A673 (cell line): ENCODE measurements at regions not wholly inside any gene's neighbourhood (a gene's known extent, or its start where the extent isn't known, plus 50 kb on each side); places are given as distances from the start of the nearest gene placed in this dataset.

Experiments
- BruUV-seq: library from RNA; stranded (reverse); fragments of 400-500 nt; replicated peaks from 2 replicates; lab custom pipeline; 2021; lab: Mats Ljungman, UMichigan
- CTCF ChIA-PET: fragments of 300-600 bp; sonication (Branson Sonifier 250); formaldehyde crosslinking; loops from one replicate; lab custom pipeline; 2022; ENCODE audit warnings: antibody characterized with exemption; lab: Charles Lee
- POLR2A ChIA-PET: fragments of 300-600 bp; sonication (Branson Sonifier 250); formaldehyde crosslinking; loops from one replicate; lab custom pipeline; 2022; ENCODE audit warnings: antibody characterized with exemption; ENCODE audit not compliant: low non-redundant PET; lab: Charles Lee
- DNase-seq: peaks from one replicate; pipeline ENCODE4 v3.0.0-alpha.2; 2015; ENCODE audit warnings: low spot score
- H3K27ac ChIP-seq: fragments of 200-600 bp; sonication (generic); 2 replicates; pipeline ENCODE4 v1.5.1; 2016; ENCODE audit warnings: mixed run types, low read depth, mild to moderate bottlenecking, mixed read lengths, antibody characterized with exemption, low read length; ENCODE audit not compliant: poor library complexity, severe bottlenecking
- H3K27me3 ChIP-seq: fragments of 200-600 bp; sonication (generic); replicated peaks from 2 replicates; pipeline ENCODE4 v1.6.1; 2017; ENCODE audit warnings: mixed run types, low read depth, mild to moderate bottlenecking, mixed read lengths, antibody characterized with exemption, low read length; ENCODE audit not compliant: insufficient read depth, poor library complexity
- H3K36me3 ChIP-seq: fragments of 200-600 bp; sonication (generic); 2 replicates; pipeline ENCODE4 v1.6.1; 2016; ENCODE audit warnings: mixed run types, mild to moderate bottlenecking, mixed read lengths, antibody characterized with exemption, low read length; ENCODE audit not compliant: insufficient read depth, poor library complexity, severe bottlenecking
- H3K4me1 ChIP-seq: fragments of 200-600 bp; sonication (generic); 2 replicates; pipeline ENCODE4 v1.6.1; 2017; ENCODE audit warnings: mixed run types, mild to moderate bottlenecking, mixed read lengths, antibody characterized with exemption, low read length; ENCODE audit not compliant: insufficient read depth, poor library complexity, severe bottlenecking
- H3K4me3 ChIP-seq: fragments of 200-600 bp; sonication (generic); 2 replicates; pipeline ENCODE4 v1.5.1; 2016; ENCODE audit warnings: low read depth, mixed run types, mild to moderate bottlenecking, mixed read lengths, low read length; ENCODE audit not compliant: poor library complexity, severe bottlenecking
- H3K9me3 ChIP-seq: fragments of 200-600 bp; sonication (generic); 2 replicates; pipeline ENCODE4 v1.6.1; 2016; ENCODE audit warnings: mixed run types, low read depth, mild to moderate bottlenecking, mixed read lengths, antibody characterized with exemption, low read length; ENCODE audit not compliant: poor library complexity, severe bottlenecking
- EZH2 ChIP-seq: fragments of 200-600 bp; sonication (generic); IDR thresholded peaks from 2 replicates; pipeline ENCODE4 v1.6.1; 2017; ENCODE audit warnings: borderline replicate concordance, low read depth, mild to moderate bottlenecking, mixed read lengths, antibody characterized with exemption, low read length; ENCODE audit not compliant: poor library complexity, severe bottlenecking
- intact Hi-C: fragments of 100-400 bp; cut with micrococcal nuclease; formaldehyde crosslinking; loops from one replicate; pipeline ENCODE4 v1.10.0; 2022; ENCODE audit not compliant: unreplicated experiment
- TF ChIP-seq, protein P1 (sequence below): fragments of 300-800, 200-600 bp; sonication (generic); conservative IDR thresholded peaks from 2 replicates; pipeline ENCODE4 v1.5.1; 2017; ENCODE audit warnings: low read depth, mild to moderate bottlenecking, antibody characterized with exemption, low read length, moderate library complexity, mixed read lengths

DNA sequence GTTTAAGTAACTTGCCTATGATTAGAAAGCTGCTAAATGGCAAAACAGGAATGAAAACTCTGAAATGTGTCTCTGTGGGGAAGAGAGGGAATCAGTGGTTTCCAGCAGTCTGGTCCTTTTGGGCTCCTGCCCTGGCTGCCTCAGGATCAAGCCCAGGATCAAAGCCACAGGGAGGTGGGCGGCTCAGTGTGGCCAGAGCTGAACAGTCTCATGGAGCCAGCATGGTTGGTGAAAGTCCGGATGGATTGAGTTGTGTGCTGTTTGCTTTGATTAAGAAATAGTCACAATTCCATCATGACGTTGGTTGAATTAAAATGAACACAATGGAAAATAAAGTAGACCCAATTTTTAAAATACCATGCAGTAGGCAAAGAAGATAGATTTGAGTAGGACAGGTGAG is 344.2 kb downstream of the LPIN1 start:
- H3K27me3 ChIP-seq, result no peaks in the 10 kb centered on the region
- no peaks in the 10 kb centered on the region for H3K9me3 ChIP-seq
- intact Hi-C loops, result no loop called here
- H3K4me3 ChIP-seq, result no peak overlapping the region
- no peak for TF ChIP-seq EZH2
- TF ChIP-seq, protein P1, sequence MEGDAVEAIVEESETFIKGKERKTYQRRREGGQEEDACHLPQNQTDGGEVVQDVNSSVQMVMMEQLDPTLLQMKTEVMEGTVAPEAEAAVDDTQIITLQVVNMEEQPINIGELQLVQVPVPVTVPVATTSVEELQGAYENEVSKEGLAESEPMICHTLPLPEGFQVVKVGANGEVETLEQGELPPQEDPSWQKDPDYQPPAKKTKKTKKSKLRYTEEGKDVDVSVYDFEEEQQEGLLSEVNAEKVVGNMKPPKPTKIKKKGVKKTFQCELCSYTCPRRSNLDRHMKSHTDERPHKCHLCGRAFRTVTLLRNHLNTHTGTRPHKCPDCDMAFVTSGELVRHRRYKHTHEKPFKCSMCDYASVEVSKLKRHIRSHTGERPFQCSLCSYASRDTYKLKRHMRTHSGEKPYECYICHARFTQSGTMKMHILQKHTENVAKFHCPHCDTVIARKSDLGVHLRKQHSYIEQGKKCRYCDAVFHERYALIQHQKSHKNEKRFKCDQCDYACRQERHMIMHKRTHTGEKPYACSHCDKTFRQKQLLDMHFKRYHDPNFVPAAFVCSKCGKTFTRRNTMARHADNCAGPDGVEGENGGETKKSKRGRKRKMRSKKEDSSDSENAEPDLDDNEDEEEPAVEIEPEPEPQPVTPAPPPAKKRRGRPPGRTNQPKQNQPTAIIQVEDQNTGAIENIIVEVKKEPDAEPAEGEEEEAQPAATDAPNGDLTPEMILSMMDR, result no peak
- ChIA-PET POLR2A (no interaction called here), CTCF (no interaction called here)
- H3K36me3 ChIP-seq, result no peaks in the 10 kb centered on the region
- H3K4me1 ChIP-seq, result no peaks in the 10 kb centered on the region
- no TSS peak for BruUV-seq
- no peak for DNase-seq
- no peak overlapping the region for H3K27ac ChIP-seq

DNA sequence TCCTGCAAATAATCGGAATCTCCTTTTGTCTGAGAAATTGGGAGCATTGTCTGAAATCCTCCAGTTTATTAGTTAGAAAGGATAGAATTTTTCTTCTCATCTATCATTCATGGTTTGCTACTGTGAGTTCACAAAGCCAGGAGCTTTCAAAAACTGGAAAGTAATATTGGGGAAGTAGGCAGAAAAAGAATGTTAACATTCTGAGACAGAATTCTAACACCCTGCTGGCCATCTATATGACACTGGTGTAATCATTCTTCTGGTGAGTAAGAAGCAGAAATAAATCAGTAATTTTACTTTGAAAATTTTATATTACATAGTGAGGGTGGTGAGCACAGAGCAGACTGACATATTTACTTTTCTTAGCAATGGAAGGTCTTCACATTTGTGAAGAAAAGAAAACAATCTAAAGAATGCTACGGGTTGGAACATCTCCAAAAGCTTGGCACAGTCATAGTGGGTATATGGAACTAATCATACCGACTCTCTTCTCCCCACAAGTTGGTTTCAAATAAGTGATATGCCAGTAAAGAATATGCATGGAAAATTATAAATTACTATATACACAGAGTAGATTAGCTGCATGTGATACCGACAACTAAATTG is 344.9 kb downstream of the LPIN1 start:
- H3K27ac ChIP-seq, result no peak overlapping the region
- peak; percentile 31 for DNase-seq
- no peak for TF ChIP-seq EZH2
- TF ChIP-seq, protein P1, result no peak
- POLR2A ChIA-PET, result no interaction called here
- intact Hi-C loops, result no loop called here
- no TSS peak for BruUV-seq
- no peak overlapping the region for H3K4me3 ChIP-seq
- H3K36me3 ChIP-seq, result no peaks in the 10 kb centered on the region
- CTCF ChIA-PET, result no interaction called here
- no peaks in the 10 kb centered on the region for H3K9me3 ChIP-seq
- peaks cover under 1% of the 10 kb centered on the region for H3K4me1 ChIP-seq
- no peaks in the 10 kb centered on the region for H3K27me3 ChIP-seq

DNA sequence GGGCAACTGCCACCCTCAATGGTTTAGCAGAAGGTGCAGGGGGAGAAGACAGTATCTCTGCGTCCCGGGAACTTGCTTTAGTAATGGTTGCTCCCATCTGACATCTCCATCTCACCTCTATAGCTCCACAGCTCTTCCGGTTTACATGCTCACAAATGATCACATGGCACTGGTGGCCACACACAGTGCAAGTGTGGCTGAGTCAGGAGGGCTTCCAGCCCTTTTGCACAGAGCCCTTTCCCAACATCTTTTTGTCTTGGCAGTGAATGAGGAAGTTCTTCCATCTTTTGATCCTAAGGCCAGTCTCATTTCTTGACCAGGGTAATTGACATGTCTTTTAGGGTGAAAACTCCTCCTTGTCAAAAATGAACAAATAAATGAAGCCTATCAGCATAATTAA is 347.7 kb downstream of the LPIN1 start:
- Histone ChIP-seq H3K36me3 (no peaks in the 10 kb centered on the region), H3K27ac (no peak overlapping the region), H3K4me3 (no peak overlapping the region), H3K9me3 (no peaks in the 10 kb centered on the region), H3K27me3 (no peaks in the 10 kb centered on the region), H3K4me1 (peaks cover 4% of the 10 kb centered on the region)
- TF ChIP-seq, protein P1, result no peak
- TF ChIP-seq EZH2, result no peak
- ChIA-PET CTCF (no interaction called here), POLR2A (no interaction called here)
- DNase-seq, result no peak
- no TSS peak for BruUV-seq
- intact Hi-C loops, result no loop called here
